Glutamatergic neuron (in vitro differentiated cells): ENCODE measurements at regions not wholly inside any gene's neighbourhood (a gene's known extent, or its start where the extent isn't known, plus 50 kb on each side); places are given as distances from the start of the nearest gene placed in this dataset.
A peak's percentile ranks its signal among the peaks of the same experiment; 100 is the strongest.
"Not testable (repeated sequence)": the region's sequence is repeated elsewhere in the genome, so short reads cannot be mapped to it uniquely, and the experiment has no call there.

Experiments
- DNase-seq: peaks from one replicate; pipeline ENCODE4 v3.0.0; 2022
- H3K27ac Mint-ChIP-seq: one replicate; pipeline ENCODE4 v1.8.0; 2020; ENCODE audit warnings: mild to moderate bottlenecking, mixed read lengths, inconsistent platforms; ENCODE audit not compliant: unreplicated experiment
- H3K27me3 Mint-ChIP-seq: one replicate; pipeline ENCODE4 v1.8.0; 2020; ENCODE audit warnings: mild to moderate bottlenecking, moderate library complexity, mixed read lengths, inconsistent platforms; ENCODE audit not compliant: unreplicated experiment
- H3K36me3 Mint-ChIP-seq: one replicate; pipeline ENCODE4 v1.8.0; 2020; ENCODE audit warnings: mild to moderate bottlenecking, mixed read lengths, inconsistent platforms; ENCODE audit not compliant: unreplicated experiment
- H3K4me1 Mint-ChIP-seq: one replicate; pipeline ENCODE4 v1.8.0; 2020; ENCODE audit warnings: mild to moderate bottlenecking, low read depth, mixed read lengths, inconsistent platforms; ENCODE audit not compliant: unreplicated experiment
- H3K4me3 Mint-ChIP-seq: one replicate; pipeline ENCODE4 v1.8.0; 2020; ENCODE audit warnings: mild to moderate bottlenecking, mixed read lengths, inconsistent platforms; ENCODE audit not compliant: unreplicated experiment
- H3K9me3 Mint-ChIP-seq: one replicate; pipeline ENCODE4 v1.8.0; 2020; ENCODE audit warnings: mild to moderate bottlenecking, moderate library complexity, mixed read lengths, inconsistent platforms; ENCODE audit not compliant: unreplicated experiment
- CTCF ChIP-seq: fragments of 200-600 bp; sonication (generic); IDR thresholded peaks from one replicate; pipeline ENCODE4 v1.5.0; 2021; ENCODE audit not compliant: partially characterized antibody, unreplicated experiment

DNA sequence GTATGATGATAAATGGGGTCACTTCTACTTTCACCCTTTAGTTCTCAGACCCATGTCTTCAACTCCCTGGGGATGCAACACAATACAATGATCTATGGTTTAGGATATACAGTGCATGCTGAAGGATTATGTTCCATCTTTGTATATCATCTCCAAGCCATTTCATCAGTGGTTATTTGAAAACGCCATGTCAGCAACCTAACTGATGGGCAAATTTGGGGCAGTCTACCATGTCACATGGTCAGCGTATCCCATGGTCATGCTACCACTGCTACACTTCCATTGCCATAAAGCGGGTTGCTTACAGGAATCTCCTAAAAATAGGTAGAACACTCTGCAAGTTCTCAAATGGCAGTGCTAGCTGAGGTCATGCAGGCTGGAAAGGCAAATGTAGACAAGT, 236.5 kb upstream of the ISX start:
- Mint-ChIP-seq H3K9me3 (peaks cover 5% of the 10 kb centered on the region), H3K27me3 (no peaks in the 10 kb centered on the region), H3K27ac (no peak overlapping the region), H3K36me3 (peaks cover 5% of the 10 kb centered on the region), H3K4me3 (no peak overlapping the region), H3K4me1 (peaks cover 7% of the 10 kb centered on the region)
- DNase-seq = no peak
- no peak for TF ChIP-seq CTCF

- H3K27ac Mint-ChIP-seq = no peak overlapping the region
- peaks cover 11% of the 10 kb centered on the region for H3K4me1 Mint-ChIP-seq
- no peak for DNase-seq
- no peaks in the 10 kb centered on the region for H3K27me3 Mint-ChIP-seq
- no peak for TF ChIP-seq CTCF
- H3K9me3 Mint-ChIP-seq = peaks cover 6% of the 10 kb centered on the region
- peaks cover 1% of the 10 kb centered on the region for H3K36me3 Mint-ChIP-seq
- H3K4me3 Mint-ChIP-seq = no peak overlapping the region
These were observed 231.9 kb upstream of the ISX start for GRCh38 chr22:34834059-34834458.

DNA sequence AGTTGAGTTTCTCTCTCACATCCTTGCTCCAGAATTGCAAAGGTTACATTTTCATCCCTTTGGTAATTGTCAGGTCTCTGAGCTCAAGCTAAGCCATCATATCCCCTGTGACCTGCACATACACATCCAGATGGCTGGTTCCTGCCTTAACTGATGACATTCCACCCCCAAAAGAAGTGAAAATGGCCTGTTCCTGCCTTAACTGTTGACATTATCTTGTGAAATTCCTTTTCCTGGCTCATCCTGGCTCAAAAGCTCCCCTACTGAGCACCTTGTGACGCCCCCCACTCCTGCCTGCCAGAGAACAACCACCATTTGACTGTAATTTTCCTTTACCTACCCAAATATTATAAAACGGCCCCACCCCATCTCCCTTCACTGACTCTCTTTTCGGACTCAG, 231.4 kb upstream of the ISX start:
- not testable (repeated sequence) for DNase-seq
- H3K4me1 Mint-ChIP-seq = peaks cover 14% of the 10 kb centered on the region

DNA sequence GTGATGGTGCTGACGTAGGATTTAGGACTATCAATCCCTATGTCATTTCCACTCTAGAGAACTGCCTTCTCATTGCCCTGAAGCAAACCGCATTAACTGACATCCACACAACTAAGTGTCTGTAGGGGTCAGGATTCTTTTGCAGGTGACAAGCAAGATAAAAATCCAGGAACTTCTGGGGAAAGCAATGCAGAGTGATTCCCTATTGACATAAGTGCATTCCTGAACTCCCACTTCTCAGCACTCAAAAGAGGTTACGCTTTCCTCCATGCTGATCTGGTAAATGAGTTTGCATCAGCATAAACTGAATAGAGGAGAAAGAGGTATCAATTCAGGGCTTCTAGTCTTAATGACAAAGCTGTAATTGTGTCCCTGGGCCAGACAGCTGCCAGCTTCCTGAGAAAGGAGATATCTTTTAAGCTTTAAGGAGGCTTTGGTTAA, 224.6 kb upstream of the ISX start:
- no peak for TF ChIP-seq CTCF
- Mint-ChIP-seq H3K27me3 (peaks cover 2% of the 10 kb centered on the region), H3K27ac (no peak overlapping the region), H3K4me3 (no peak overlapping the region), H3K9me3 (peaks cover 4% of the 10 kb centered on the region), H3K4me1 (peaks cover 10% of the 10 kb centered on the region), H3K36me3 (no peaks in the 10 kb centered on the region)
- no peak for DNase-seq

More for the DNA sequence above, 231.4 kb upstream of the ISX start:
- H3K27ac Mint-ChIP-seq = peak overlapping the region; percentile 5
- H3K27me3 Mint-ChIP-seq, H3K9me3 Mint-ChIP-seq, H3K4me3 Mint-ChIP-seq, H3K36me3 Mint-ChIP-seq: not testable (repeated sequence)

DNA sequence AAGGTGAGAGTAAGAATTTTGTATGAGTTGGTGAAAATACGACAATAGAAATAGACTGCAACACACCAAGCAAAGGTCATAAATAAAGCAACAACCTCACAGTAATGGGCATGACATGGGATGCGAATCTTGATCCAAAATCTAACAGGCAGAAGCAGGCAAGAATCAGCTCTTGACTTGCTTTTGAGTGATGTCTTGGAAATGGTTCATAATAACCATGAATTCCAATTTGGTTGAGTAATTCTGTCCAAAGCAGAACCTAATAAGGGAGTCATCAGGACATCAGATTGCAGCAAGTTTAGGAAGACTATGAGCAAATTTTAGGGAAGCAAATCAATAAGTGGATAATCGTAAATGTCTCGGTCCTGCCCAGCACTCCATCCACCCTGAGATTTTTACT, 224.0 kb upstream of the ISX start:
- Mint-ChIP-seq H3K36me3 (no peaks in the 10 kb centered on the region), H3K4me3 (no peak overlapping the region), H3K9me3 (peaks cover 4% of the 10 kb centered on the region), H3K4me1 (peaks cover 10% of the 10 kb centered on the region), H3K27ac (no peak overlapping the region), H3K27me3 (peaks cover 2% of the 10 kb centered on the region)
- TF ChIP-seq CTCF = no peak
- no peak for DNase-seq

DNA sequence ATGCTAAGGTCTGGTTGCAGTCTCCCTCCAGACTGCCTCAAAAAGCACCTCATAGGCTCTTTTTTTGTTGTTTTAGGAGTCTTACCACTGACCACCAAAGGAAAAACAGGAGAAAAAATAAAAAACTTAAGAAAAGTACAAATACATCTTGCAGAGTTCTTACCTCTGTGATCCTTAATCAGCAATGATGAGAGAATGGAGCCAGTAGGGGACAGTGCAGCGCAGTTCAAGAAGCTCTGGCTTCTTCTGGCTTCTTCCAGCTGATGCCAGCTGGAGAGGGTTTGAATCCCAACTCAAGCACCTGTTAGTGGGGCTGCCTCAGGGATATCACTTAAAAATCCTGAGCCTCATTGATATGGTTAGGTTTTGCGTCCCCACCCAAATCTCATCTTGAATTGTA, 223.3 kb upstream of the ISX start:
- Mint-ChIP-seq H3K9me3 (peaks cover 4% of the 10 kb centered on the region), H3K27me3 (peaks cover 2% of the 10 kb centered on the region), H3K27ac (no peak overlapping the region), H3K4me1 (peaks cover 10% of the 10 kb centered on the region), H3K4me3 (no peak overlapping the region), H3K36me3 (no peaks in the 10 kb centered on the region)
- TF ChIP-seq CTCF = no peak
- DNase-seq = no peak

DNA sequence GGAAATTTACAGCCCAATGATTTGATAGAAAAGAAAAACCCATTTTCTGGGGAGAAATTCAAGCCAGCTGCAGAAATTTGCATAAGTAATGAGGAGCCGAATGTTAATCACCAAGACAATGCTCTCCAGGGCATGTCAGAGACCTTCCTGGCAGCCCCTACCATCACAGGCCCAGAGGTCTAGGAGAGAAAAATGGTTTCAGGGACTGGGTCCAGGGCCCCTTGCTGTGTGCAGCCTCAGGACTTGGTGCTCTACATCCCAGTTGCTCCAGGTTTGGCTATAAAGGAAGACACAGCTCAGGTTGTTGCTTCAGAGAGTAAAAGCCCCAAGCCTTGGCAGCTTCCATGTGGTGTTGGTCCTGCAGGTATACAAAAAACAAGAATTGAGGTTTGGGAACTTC, 222.2 kb upstream of the ISX start:
- not testable (repeated sequence) for H3K36me3 Mint-ChIP-seq, H3K27ac Mint-ChIP-seq, H3K27me3 Mint-ChIP-seq, H3K4me3 Mint-ChIP-seq, H3K9me3 Mint-ChIP-seq, DNase-seq
- H3K4me1 Mint-ChIP-seq = peaks cover 10% of the 10 kb centered on the region
